Natural killer cell (primary cell): ENCODE measurements at regions not wholly inside any gene's neighbourhood (a gene's known extent, or its start where the extent isn't known, plus 50 kb on each side); places are given as distances from the start of the nearest gene placed in this dataset.

ENCODE experiments used
- ATAC-seq, 3 donors: fragments of 150-1000 bp in 2 of 3; fragments of 200-7000 bp in 1 of 3; cut with Tn5 transposase; 1 replicate in 1 of 3; 2 replicates in 2 of 3; pipeline ENCODE4 v1.10.0; 2021; ENCODE audit warnings: mild to moderate bottlenecking in 2 of 3, moderate library complexity in 2 of 3
- DNase-seq, 2 donors: peaks; one replicate each; pipeline versions ENCODE4 v3.0.0 to v3.0.0-alpha.2; 2013 to 2021; ENCODE audit warnings: mixed read lengths in 1 of 2
- H3K27ac ChIP-seq: one replicate; pipeline ENCODE4 v1.5.1; 2013; ENCODE audit warnings: mild to moderate bottlenecking, low read length
- H3K27me3 ChIP-seq: one replicate; pipeline ENCODE4 v1.6.1; 2013; ENCODE audit warnings: low read length; ENCODE audit not compliant: control insufficient read depth, insufficient read depth
- H3K36me3 ChIP-seq: one replicate; pipeline ENCODE4 v1.6.1; 2013; ENCODE audit warnings: low read length; ENCODE audit not compliant: control insufficient read depth, insufficient read depth
- H3K4me1 ChIP-seq: one replicate; pipeline ENCODE4 v1.6.1; 2013; ENCODE audit warnings: low read length; ENCODE audit not compliant: control insufficient read depth, insufficient read depth
- H3K4me3 ChIP-seq: one replicate; pipeline ENCODE4 v1.5.1; 2013; ENCODE audit warnings: low read length
- H3K9me3 ChIP-seq: one replicate; pipeline ENCODE4 v1.6.1; 2013; ENCODE audit warnings: low read length; ENCODE audit not compliant: control insufficient read depth, insufficient read depth
- H3K27ac Mint-ChIP-seq, 2 donors: one replicate each; pipeline ENCODE4 v1.8.0; 2022; ENCODE audit warnings: mild to moderate bottlenecking in 2 of 2, mixed read lengths in 2 of 2, moderate library complexity in 1 of 2
- H3K27me3 Mint-ChIP-seq, 2 donors: one replicate each; pipeline ENCODE4 v1.8.0; 2022; ENCODE audit warnings: low read depth in 2 of 2, mixed read lengths in 2 of 2
- H3K36me3 Mint-ChIP-seq: one replicate; pipeline ENCODE4 v1.8.0; 2022; ENCODE audit warnings: mixed read lengths
- H3K4me1 Mint-ChIP-seq, 2 donors: one replicate each; pipeline ENCODE4 v1.8.0; 2022; ENCODE audit warnings: mixed read lengths in 2 of 2
- H3K4me3 Mint-ChIP-seq: one replicate; pipeline ENCODE4 v1.8.0; 2022; ENCODE audit warnings: mild to moderate bottlenecking, moderate library complexity, mixed read lengths
- H3K9me3 Mint-ChIP-seq, 2 donors: one replicate each; pipeline ENCODE4 v1.8.0; 2022; ENCODE audit warnings: mixed read lengths in 2 of 2
- WGBS: methylation state at CpG from one replicate; pipeline ENCODE4 v1.1.7; 2013; ENCODE audit warnings: missing lambda C conversion rate; ENCODE audit not compliant: insufficient coverage; 5-methylcytosine and 5-hydroxymethylcytosine counted together
- intact Hi-C: fragments of 100-400 bp; cut with micrococcal nuclease; formaldehyde crosslinking; loops from one replicate; pipeline ENCODE4 v1.14.2; 2022
- TF ChIP-seq, protein P1 (sequence below): fragments of 200-600 bp; IDR thresholded peaks from one replicate; pipeline ENCODE4 v1.8.0; 2022; ENCODE audit warnings: antibody characterized with exemption

DNA sequence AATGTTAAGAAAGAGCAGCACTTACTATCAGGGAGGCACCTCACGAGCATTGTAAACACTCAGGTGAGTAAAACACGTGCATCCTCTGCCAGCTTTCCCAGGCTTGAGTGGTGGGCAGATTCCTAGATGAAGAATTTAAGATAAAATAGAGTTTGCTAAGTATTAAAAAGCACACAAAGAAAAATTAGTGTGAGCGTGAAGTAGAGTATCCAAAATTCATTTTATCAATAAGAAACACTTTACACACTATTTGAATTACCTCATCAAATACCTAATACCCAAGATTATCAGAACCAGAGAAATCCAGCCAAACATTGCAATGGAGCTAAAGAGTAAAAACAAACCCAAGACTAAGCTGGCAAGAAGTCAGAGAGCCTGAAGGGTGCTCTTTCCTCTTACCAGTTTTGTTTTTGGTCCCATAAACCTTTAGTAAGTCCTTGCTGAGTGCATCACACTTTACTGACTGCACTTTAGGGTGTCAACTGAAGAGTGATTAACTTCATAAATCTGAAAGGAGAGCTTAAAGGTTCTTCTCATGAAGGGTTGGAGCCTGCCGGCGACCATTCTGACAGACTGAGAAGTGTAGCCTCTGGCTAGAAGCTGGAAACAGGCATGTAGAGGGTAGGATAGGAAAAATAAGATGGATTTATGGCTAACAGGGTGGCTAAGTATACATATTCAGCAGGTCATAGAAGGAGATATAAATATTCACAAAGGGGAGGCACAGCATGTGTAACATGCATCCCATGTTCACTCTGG, 151.1 kb downstream of the SLC7A11 start:
- no peak overlapping the region for H3K4me3 ChIP-seq
- no peaks in the 10 kb centered on the region for H3K4me1 ChIP-seq
- intact Hi-C loops = no loop called here
- Mint-ChIP-seq H3K27me3 (no peaks in the 10 kb centered on the region), H3K4me1 (no peaks in the 10 kb centered on the region), H3K4me3 (no peak overlapping the region), H3K36me3 (no peaks in the 10 kb centered on the region), H3K9me3 (peaks cover 0 to 5% of the 10 kb centered on the region in 2 donors), H3K27ac (no peak overlapping the region)
- 69% methylated on average over 5 of the region's 5 CpGs for WGBS
- peaks cover 3% of the 10 kb centered on the region for H3K27me3 ChIP-seq
- no peak for DNase-seq
- no peaks in the 10 kb centered on the region for H3K36me3 ChIP-seq
- no peak for ATAC-seq
- no peaks in the 10 kb centered on the region for H3K9me3 ChIP-seq
- TF ChIP-seq, protein P1, sequence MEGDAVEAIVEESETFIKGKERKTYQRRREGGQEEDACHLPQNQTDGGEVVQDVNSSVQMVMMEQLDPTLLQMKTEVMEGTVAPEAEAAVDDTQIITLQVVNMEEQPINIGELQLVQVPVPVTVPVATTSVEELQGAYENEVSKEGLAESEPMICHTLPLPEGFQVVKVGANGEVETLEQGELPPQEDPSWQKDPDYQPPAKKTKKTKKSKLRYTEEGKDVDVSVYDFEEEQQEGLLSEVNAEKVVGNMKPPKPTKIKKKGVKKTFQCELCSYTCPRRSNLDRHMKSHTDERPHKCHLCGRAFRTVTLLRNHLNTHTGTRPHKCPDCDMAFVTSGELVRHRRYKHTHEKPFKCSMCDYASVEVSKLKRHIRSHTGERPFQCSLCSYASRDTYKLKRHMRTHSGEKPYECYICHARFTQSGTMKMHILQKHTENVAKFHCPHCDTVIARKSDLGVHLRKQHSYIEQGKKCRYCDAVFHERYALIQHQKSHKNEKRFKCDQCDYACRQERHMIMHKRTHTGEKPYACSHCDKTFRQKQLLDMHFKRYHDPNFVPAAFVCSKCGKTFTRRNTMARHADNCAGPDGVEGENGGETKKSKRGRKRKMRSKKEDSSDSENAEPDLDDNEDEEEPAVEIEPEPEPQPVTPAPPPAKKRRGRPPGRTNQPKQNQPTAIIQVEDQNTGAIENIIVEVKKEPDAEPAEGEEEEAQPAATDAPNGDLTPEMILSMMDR = no peak
- no peak overlapping the region for H3K27ac ChIP-seq

DNA sequence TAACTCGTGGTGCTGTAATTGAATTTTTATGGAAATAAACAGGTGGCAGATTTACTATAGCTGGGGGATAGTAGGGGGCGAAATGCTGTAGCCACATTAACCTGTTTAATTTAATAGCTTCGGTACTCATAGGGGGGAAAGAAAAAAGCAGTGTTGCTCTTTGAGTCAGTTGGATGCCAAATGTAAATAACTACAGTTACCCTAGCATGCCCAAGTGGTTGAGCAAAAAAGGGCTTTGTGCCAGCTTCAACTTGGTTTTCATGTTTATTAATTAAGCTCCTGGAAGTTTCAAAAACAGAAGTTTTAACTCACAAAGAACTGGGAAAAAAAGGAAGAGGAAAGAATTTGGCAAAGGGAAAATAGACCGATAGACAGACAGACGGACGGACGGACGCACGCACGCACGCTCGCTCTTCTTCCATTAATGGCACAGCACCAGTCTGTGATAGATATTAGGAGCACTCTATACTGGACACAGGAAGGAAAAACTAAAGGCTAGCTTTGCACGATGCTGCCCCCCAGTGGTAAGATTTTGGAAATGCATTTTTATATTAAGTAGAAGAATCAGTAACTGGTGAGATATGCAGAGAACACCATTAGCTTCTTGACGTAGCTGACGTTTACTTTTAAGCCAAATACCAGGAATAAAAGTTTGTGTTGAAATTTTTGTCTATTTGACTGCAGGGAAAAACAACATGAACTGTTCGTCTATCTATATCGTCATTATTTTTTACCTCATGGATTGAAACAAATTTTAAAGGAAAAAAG, 151.8 kb downstream of the SLC7A11 start:
- no peak overlapping the region for H3K4me3 ChIP-seq
- H3K9me3 ChIP-seq = no peaks in the 10 kb centered on the region
- Mint-ChIP-seq H3K9me3 (peaks cover 0 to 5% of the 10 kb centered on the region in 2 donors), H3K27ac (no peak overlapping the region), H3K4me3 (no peak overlapping the region), H3K27me3 (no peaks in the 10 kb centered on the region), H3K36me3 (no peaks in the 10 kb centered on the region), H3K4me1 (no peaks in the 10 kb centered on the region)
- TF ChIP-seq, protein P1 = peak; percentile 55
- ATAC-seq (peak in 2 of 3 donors; percentile 53 to 58), DNase-seq (peak in 1 of 2 donors; percentile 38)
- no peaks in the 10 kb centered on the region for H3K36me3 ChIP-seq
- peaks cover 3% of the 10 kb centered on the region for H3K27me3 ChIP-seq
- no peak overlapping the region for H3K27ac ChIP-seq
- no peaks in the 10 kb centered on the region for H3K4me1 ChIP-seq
- intact Hi-C loops = no loop called here
- 50% methylated on average over 15 of the region's 17 CpGs for WGBS

DNA sequence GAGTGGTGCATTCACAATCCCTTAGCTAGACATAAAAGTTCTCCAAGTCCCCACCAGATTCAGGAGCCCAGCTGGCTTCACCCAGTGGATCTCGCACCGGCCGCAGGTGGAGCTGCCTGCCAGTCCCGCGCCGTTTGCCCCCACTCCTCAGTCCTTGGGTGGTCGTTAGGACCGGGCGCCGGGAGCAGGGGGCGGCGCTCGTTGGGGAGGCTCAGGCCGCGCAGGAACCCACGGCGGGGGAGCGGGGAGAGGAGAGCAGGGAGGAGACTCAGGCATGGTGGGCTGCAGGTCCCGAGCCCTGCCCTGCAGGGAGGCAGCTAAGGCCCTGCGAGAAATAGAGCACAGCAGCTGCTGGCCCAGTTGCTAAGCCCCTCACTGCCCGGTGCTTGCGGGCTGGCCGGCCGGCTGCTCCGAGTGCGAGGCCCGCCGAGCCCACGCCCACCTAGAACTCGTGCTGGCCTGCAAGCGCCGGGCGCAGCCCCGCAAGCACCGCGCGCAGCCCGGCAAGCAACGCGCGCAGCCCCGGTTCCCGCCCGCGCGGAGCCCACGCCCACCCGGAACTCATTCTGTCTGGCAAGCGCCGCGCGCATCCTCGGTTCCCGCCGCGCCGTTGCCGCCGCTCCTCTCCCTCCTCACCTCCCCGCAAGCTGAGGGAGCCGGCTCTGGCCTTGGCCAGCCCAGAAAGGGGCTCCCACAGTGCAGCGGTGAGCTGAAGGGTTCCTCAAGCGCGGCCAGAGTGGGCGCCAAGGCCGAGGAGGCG, 153.5 kb downstream of the SLC7A11 start:
- no peaks in the 10 kb centered on the region for H3K27me3 Mint-ChIP-seq
- Histone ChIP-seq H3K4me1 (no peaks in the 10 kb centered on the region), H3K4me3 (no peak overlapping the region), H3K27me3 (peaks cover 3% of the 10 kb centered on the region), H3K36me3 (no peaks in the 10 kb centered on the region), H3K9me3 (no peaks in the 10 kb centered on the region), H3K27ac (no peak overlapping the region)
- ATAC-seq = no peak
- TF ChIP-seq, protein P1 = no peak
- 97% methylated on average over 67 of the region's 67 CpGs for WGBS
- no peaks in the 10 kb centered on the region for H3K36me3 Mint-ChIP-seq
- H3K4me1 Mint-ChIP-seq = no peaks in the 10 kb centered on the region
- no peak for DNase-seq
- H3K4me3 Mint-ChIP-seq = no peak overlapping the region
- intact Hi-C loops = no loop called here
- peaks cover 0 to 5% of the 10 kb centered on the region in 2 donors for H3K9me3 Mint-ChIP-seq
- no peak overlapping the region for H3K27ac Mint-ChIP-seq
